ENCODE measurements at regions not wholly inside any gene's neighbourhood (a gene's known extent, or its start where the extent isn't known, plus 50 kb on each side); places are given as distances from the start of the nearest gene placed in this dataset.
"Not testable (repeated sequence)": the region's sequence is repeated elsewhere in the genome, so short reads cannot be mapped to it uniquely, and the experiment has no call there.

GRCh38 chr14:105636935-105637334 lies 110.6 kb downstream of the TMEM121 start:
- DNase-seq (ENCODE audit: low read depth) = no peak

- DNase-seq (ENCODE audit: low read depth) = not testable (repeated sequence)
These were observed 111.0 kb downstream of the TMEM121 start for GRCh38 chr14:105637345-105637744.

GRCh38 chr14:105639969-105640931 lies 113.9 kb downstream of the TMEM121 start:
- DNase-seq (ENCODE audit: low read depth) = not testable (repeated sequence)

GRCh38 chr14:105641075-105641937 lies 114.9 kb downstream of the TMEM121 start:
- DNase-seq (ENCODE audit: low read depth) = no peak

GRCh38 chr14:105641951-105642350 lies 115.6 kb downstream of the TMEM121 start:
- not testable (repeated sequence) for DNase-seq (ENCODE audit: low read depth)

DNA sequence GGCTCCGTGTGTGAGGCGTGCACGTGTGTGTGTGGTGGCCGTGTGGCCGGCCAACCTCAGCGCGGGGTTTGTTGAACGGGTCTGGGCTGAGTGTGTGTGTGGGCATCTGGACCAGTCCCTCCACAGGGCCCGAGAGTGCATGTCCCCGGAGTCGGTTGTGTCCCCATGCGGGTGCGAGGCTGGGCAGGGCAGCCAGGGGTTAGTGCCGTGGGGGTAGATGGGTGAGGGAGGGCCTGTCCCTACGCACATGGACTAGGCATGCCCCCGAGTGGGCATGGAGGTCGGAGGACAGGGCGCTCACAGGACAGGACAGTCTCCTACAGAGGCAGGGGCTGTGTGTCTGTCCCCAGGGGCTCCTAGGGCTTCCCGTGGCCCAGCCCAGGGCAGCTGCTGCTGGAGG lies 116.1 kb downstream of the TMEM121 start:
- DNase-seq (ENCODE audit: low read depth) = not testable (repeated sequence)

GRCh38 chr14:105643406-105644052 lies 117.1 kb downstream of the TMEM121 start:
- DNase-seq (ENCODE audit: low read depth) = not testable (repeated sequence)

DNA sequence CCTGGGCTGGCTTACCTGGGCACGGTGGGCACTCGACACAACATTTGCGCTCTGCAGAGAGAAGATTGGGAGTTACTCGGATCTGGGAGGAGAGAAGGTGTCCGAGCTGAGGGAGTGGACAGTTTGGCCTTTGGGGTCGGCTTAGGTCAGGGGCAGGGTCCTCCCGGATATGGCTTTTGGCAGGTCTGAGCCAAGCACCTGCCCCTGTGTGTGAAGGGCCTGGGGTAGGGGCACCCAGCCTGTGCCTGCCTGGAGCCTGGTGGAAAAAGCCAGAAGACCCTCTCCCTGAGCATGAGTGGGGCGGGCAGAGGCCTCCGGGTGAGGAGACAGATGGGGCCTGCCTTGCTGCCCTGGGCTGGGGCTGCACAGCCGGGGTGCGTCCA lies 117.7 kb downstream of the TMEM121 start:
- not testable (repeated sequence) for DNase-seq (ENCODE audit: low read depth)

GRCh38 chr14:105644457-105644856 lies 118.1 kb downstream of the TMEM121 start:
- DNase-seq (ENCODE audit: low read depth) = not testable (repeated sequence)

DNA sequence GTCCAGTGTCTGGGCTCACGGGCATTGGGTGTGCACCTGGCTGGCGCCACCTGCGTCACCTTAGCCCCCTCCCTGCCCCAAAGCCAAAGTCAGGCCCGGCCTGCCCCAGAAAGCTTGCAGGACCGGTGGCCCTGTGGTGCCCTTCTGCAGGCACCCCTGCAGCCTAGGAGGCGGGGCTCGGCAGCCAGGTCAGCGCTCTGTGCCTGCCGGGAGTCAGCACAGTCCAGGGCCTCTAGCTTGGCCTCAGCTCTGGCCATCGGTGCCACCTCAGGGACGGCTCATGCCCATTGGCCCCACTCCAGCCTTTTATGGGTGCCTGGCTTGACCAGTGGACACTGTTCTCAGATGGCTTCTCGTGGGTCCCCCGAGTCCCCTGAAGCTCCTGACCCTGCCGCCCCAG lies 118.5 kb downstream of the TMEM121 start:
- not testable (repeated sequence) for DNase-seq (ENCODE audit: low read depth)

DNA sequence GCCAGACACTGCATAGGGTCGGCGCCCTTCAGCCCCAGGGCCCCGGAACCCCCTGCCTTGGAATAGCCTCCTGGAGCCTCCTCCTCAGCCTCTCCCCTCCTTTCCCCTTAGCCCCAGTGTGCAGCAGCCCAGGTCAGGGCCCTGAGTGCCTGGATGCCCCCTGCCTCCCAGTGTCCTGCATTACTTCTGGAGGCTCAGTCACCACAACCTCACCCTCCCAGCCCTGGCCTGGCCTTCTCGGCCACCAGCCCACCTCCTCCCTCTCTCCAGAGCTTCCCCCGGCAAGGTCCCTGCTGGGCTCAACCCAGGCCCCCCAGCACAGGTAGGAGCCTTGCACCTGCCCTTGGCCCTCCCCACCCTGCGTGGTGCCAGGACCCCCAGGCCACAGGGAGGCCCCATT lies 119.0 kb downstream of the TMEM121 start:
- not testable (repeated sequence) for DNase-seq (ENCODE audit: low read depth)

DNA sequence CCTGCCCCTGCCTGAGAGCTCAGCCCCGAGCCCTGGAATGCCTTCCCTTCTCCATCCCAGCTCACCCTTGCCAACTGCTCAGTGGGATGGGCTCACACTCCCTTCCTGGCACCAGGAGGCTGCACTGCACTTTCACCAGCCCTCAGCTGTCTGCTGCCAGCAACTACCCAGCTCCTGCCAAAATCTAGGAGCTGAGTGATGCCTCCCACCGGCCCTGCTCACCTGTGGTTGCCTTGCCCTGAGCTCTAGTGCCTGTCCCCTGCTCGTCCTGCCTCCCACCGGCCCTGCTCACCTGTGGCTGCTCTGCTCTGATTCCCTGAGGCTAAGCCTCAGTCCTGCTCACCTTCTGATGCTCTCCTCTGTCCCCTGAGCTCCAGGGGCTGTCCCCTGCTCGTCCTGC lies 119.8 kb downstream of the TMEM121 start:
- DNase-seq (ENCODE audit: low read depth) = no peak

GRCh38 chr14:105646711-105647281 lies 120.4 kb downstream of the TMEM121 start:
- DNase-seq (ENCODE audit: low read depth) = not testable (repeated sequence)

DNA sequence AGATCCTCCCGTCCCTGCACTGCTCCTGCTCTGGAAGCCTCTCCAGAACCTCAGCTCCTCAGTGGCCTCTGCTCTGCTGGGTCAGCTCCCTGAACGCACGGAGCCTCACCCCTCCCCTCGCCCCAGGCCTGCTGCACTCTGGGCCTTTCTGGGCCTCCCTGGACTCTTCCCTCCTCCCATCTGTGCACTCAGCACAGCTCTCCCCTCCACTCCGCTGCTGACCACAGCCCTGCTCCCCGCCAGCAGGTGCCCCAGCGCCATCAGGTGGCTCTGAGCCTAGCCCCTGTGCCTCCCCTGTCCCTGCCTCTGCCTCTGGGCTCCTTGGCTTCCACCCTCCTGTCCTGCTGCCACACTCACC lies 121.0 kb downstream of the TMEM121 start:
- not testable (repeated sequence) for DNase-seq (ENCODE audit: low read depth)

GRCh38 chr14:105647784-105648608 lies 121.6 kb downstream of the TMEM121 start:
- DNase-seq (ENCODE audit: low read depth) = no peak

- not testable (repeated sequence) for DNase-seq (ENCODE audit: low read depth)
These were observed 122.5 kb downstream of the TMEM121 start for GRCh38 chr14:105648609-105649535.

DNA sequence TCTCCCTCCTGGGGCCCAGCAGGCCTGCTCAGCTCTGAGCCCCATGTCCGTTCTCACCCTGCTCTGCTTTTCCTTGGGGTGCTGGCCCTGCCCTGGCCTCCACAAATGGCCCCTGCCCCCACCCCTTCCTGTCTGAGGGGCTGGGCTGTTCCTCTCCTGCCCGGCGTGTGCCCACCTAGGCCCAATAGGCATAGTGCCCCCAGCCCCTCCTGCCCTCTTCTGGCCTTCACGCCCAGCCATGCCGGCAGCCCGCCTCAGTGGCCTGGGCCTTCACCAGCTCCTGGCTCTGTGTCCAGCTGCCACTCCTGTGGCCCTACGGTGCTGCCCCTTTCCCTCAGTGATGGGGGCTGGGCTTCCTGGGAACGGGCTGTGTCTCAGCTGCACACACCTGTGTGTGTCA lies 125.9 kb downstream of the TMEM121 start:
- DNase-seq (ENCODE audit: low read depth) = not testable (repeated sequence)

GRCh38 chr14:105653921-105654320 lies 127.5 kb downstream of the TMEM121 start:
- DNase-seq (ENCODE audit: low read depth) = not testable (repeated sequence)

DNA sequence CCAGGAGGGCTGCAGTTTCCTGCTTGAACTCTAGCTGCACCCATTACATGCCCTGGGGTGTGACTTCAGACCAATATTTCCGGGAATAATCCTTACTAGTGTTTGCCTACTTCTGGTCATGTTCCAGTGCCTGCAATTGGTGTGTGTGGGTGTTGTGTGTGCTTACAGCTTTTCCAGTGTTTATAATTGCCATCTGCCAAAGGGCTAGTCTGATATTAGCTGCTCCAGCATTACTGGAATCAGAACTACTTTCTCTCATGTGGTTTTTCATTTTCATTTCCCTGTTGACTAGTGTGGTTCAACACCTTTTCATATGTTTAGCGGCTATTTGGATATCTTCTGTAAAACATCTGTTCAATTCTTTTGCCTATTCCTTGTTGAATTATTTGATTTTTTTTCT lies 132.9 kb downstream of the TMEM121 start:
- DNase-seq (ENCODE audit: low read depth) = not testable (repeated sequence)

All from activated T-cell treated with anti-CD3 and anti-CD28 coated beads for 24 hours (primary cell).